ENCODE measurements at regions not wholly inside any gene's neighbourhood (a gene's known extent, or its start where the extent isn't known, plus 50 kb on each side); places are given as distances from the start of the nearest gene placed in this dataset.

- no peak for DNase-seq (ENCODE audit: extremely low read depth, low read depth)
- TF ChIP-seq CTCF (IDR thresholded peaks at IDR 0.05; ENCODE audit: low read depth, low read length), result no peak
Measured at GRCh38 chr13:69373747-69374425, 733.7 kb upstream of the ATXN8OS start.

GRCh38 chr13:69363360-69363759, 744.3 kb upstream of the ATXN8OS start:
- DNase-seq (ENCODE audit: extremely low read depth, low read depth), result no peak
- no peak for TF ChIP-seq CTCF (IDR thresholded peaks at IDR 0.05; ENCODE audit: low read depth, low read length)

- no peak for TF ChIP-seq CTCF (IDR thresholded peaks at IDR 0.05; ENCODE audit: low read depth, low read length)
- no peak for DNase-seq (ENCODE audit: extremely low read depth, low read depth)
Measured at GRCh38 chr13:69331245-69331644, 776.4 kb upstream of the ATXN8OS start.

- DNase-seq (ENCODE audit: extremely low read depth, low read depth), result no peak
- no peak for TF ChIP-seq CTCF (IDR thresholded peaks at IDR 0.05; ENCODE audit: low read depth, low read length)
Measured at GRCh38 chr13:69324090-69324886, 783.3 kb upstream of the ATXN8OS start.

GRCh38 chr13:69319656-69320055, 788.0 kb upstream of the ATXN8OS start:
- DNase-seq (ENCODE audit: extremely low read depth, low read depth), result no peak
- no peak for TF ChIP-seq CTCF (IDR thresholded peaks at IDR 0.05; ENCODE audit: low read depth, low read length)

- no peak for DNase-seq (ENCODE audit: extremely low read depth, low read depth)
- TF ChIP-seq CTCF (IDR thresholded peaks at IDR 0.05; ENCODE audit: low read depth, low read length), result no peak
Measured at GRCh38 chr13:69315039-69315438, 792.6 kb upstream of the ATXN8OS start.

GRCh38 chr13:69306766-69307165, 800.9 kb upstream of the ATXN8OS start:
- no peak for TF ChIP-seq CTCF (IDR thresholded peaks at IDR 0.05; ENCODE audit: low read depth, low read length)
- no peak for DNase-seq (ENCODE audit: extremely low read depth, low read depth)
